Stomach smooth muscle (tissue), 2 donors: ENCODE measurements at regions not wholly inside any gene's neighbourhood (a gene's known extent, or its start where the extent isn't known, plus 50 kb on each side); places are given as distances from the start of the nearest gene placed in this dataset.

ENCODE experiments used
- H3K27ac ChIP-seq: one replicate; pipeline ENCODE4 v1.7.0; 2013; ENCODE audit warnings: mild to moderate bottlenecking, low read length, inconsistent platforms
- H3K27me3 ChIP-seq, 2 donors: one replicate each; pipeline ENCODE4 v1.7.0; 2013; ENCODE audit warnings: low read length in 2 of 2; ENCODE audit not compliant: insufficient read depth in 2 of 2, control insufficient read depth in 1 of 2
- H3K36me3 ChIP-seq, 2 donors: one replicate each; pipeline ENCODE4 v1.7.0; 2013; ENCODE audit warnings: low read length in 2 of 2; ENCODE audit not compliant: control insufficient read depth in 2 of 2, insufficient read depth in 2 of 2
- H3K4me1 ChIP-seq: one replicate; pipeline ENCODE4 v1.7.0; 2013; ENCODE audit warnings: low read length; ENCODE audit not compliant: control insufficient read depth, insufficient read depth
- H3K4me3 ChIP-seq, 2 donors: one replicate each; pipeline ENCODE4 v1.7.0; 2013; ENCODE audit warnings: low read length in 2 of 2
- H3K9ac ChIP-seq, 2 donors: one replicate each; pipeline ENCODE4 v1.7.0; 2013; ENCODE audit warnings: low read length in 2 of 2, mild to moderate bottlenecking in 1 of 2
- H3K9me3 ChIP-seq, 2 donors: one replicate each; pipeline ENCODE4 v1.7.0; 2013; ENCODE audit warnings: low read length in 2 of 2; ENCODE audit not compliant: control insufficient read depth in 2 of 2
- donor health status: healthy.
- donor health status: Pancreatic carcinoma.

DNA sequence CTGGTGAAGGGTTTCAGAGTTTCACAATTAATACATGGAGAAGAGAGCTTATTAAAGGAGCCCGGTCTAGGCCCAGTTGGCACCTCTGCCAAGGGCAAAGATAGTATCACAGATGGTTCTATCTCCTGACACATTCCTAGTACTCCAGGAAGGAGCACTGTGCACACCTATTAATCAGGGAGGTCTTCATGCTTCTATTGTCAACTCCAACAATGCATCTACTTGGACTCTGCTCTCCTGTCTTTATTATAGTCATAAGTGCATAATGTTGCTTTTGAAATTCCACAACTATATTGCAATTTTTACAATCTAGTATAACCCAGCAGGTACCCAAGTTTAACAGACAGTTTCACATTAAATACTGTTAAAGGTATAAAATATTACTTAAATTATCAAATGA, 174.5 kb upstream of the TSC22D1 start:
- H3K27me3 ChIP-seq, result no peaks in the 10 kb centered on the region
- no peaks in the 10 kb centered on the region for H3K36me3 ChIP-seq
- no peak overlapping the region for H3K9ac ChIP-seq
- no peak overlapping the region for H3K27ac ChIP-seq
- H3K4me1 ChIP-seq, result no peaks in the 10 kb centered on the region
- H3K4me3 ChIP-seq, result no peak overlapping the region
- H3K9me3 ChIP-seq, result no peaks in the 10 kb centered on the region

DNA sequence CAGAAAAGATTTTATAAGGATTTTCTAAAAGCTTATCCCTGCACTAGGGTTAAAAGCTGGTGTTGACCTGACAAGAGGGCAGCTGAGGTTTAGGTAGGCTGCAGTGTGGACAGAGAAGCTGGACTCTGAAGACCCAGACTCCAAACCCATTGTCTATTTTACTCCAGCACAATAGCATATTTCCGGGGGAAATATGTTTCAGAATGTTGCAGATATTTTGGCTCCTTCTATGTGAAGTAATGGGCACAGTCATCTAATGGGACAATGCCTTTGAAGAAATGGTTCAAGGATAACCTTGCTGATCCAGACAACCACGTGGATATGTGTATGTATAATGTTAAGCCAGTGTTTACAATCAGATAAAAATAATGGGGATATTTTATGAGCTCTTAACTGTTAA, 173.8 kb upstream of the TSC22D1 start:
- Histone ChIP-seq H3K4me1 (no peaks in the 10 kb centered on the region), H3K9me3 (no peaks in the 10 kb centered on the region), H3K9ac (no peak overlapping the region), H3K4me3 (no peak overlapping the region), H3K27ac (no peak overlapping the region), H3K27me3 (no peaks in the 10 kb centered on the region), H3K36me3 (no peaks in the 10 kb centered on the region)

DNA sequence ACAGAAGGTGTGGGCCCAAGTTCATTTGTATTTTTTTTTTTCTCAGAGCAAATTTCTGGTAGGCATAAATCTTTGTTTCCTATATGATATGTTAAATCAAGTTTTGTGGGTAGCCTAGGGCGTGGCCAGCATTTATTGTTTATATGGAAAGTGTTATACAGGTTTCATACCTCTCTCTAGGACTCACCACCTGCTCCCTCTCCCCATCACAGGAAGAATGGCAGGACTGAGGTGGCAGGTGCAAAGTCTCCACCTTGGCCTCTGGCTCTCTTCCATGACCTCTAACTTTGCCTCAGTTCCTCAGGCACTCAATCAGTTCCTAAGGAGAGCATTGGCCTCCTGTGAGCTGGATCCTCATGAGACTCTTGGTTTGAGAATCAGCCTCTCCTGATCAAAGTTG, 172.3 kb upstream of the TSC22D1 start:
- Histone ChIP-seq H3K4me1 (no peaks in the 10 kb centered on the region), H3K27ac (no peak overlapping the region), H3K9me3 (no peaks in the 10 kb centered on the region), H3K9ac (no peak overlapping the region), H3K36me3 (no peaks in the 10 kb centered on the region), H3K4me3 (no peak overlapping the region), H3K27me3 (no peaks in the 10 kb centered on the region)

DNA sequence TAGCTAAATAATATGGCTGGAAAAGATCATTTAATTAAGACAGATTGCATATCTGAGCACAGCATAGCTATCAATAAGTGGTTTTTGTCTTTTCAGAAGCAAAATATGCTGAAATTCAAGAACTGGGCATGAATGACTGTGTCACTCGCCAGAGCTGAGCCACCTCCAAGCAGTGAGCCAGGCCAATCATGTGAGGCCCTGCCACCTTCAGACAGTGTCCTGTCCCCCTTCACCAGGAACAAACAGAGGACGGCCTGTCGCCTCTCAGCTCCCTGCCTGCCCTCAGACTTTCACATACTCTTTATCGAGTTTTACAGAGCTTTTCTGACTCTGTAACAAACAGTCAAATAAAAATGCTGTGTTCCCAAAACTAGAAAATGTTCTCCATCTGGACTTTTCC, 171.0 kb upstream of the TSC22D1 start:
- no peaks in the 10 kb centered on the region for H3K36me3 ChIP-seq
- no peak overlapping the region for H3K27ac ChIP-seq
- H3K9ac ChIP-seq, result no peak overlapping the region
- no peak overlapping the region for H3K4me3 ChIP-seq
- no peaks in the 10 kb centered on the region for H3K4me1 ChIP-seq
- H3K9me3 ChIP-seq, result no peaks in the 10 kb centered on the region
- H3K27me3 ChIP-seq, result no peaks in the 10 kb centered on the region

DNA sequence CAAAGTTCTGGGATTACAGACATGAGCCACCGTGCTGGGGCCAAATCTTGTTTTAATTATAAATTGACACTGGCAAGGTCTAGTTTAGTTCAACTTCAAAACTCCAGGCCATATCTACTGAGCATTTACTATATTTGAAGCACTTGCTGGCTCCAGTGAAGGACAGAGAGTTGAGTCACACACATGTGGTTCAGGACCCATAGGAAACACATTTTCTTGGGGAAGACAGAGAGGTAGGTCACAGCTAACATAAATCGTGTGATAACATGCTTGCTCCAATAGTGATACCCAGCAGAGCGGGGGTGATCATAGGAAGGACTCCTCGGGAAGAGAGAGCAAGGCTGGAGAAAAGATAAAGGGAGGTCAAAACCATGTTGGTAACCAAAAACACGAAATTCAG, 170.6 kb upstream of the TSC22D1 start:
- Histone ChIP-seq H3K9ac (no peak overlapping the region), H3K4me3 (no peak overlapping the region), H3K27ac (no peak overlapping the region), H3K4me1 (no peaks in the 10 kb centered on the region), H3K27me3 (no peaks in the 10 kb centered on the region), H3K36me3 (no peaks in the 10 kb centered on the region), H3K9me3 (no peaks in the 10 kb centered on the region)

DNA sequence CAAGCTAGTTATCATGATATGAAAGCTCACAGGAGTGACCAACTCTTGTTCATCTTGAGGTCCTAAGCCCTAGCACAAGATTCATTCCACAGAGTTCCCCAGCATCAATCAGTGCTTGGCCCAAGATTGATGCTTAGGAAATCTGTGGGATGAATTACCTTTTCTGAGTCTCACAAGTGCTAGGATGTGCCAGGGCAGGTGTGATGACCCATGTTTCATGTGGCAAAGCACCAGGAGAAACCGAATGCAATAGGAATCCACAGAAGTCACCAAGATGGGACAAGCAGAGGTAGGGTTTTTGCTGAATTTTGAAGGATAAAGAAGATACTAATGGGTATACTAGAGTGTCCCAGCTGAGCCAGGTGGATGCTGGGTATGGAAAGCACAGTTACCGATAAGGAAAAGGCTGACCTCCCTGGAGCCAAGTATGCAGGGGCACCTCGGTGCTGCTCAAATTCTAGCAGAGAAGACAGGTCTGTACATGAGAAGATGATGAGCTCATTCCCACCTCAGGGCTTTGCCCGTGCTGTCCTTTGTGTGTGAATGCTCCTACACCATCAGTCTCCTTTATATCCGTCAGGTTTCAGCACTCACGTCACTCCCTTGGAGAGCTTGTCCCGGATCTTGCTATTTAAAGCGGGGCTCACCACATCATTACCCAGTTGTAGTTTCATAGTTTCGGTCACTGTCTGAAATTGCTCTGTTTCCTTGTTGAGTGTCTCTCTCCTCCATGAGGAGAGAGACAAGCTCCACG, 168.9 kb upstream of the TSC22D1 start:
- no peaks in the 10 kb centered on the region for H3K4me1 ChIP-seq
- no peak overlapping the region for H3K27ac ChIP-seq
- no peak overlapping the region for H3K4me3 ChIP-seq
- no peaks in the 10 kb centered on the region for H3K27me3 ChIP-seq
- H3K9me3 ChIP-seq, result no peaks in the 10 kb centered on the region
- H3K9ac ChIP-seq, result no peak overlapping the region
- no peaks in the 10 kb centered on the region for H3K36me3 ChIP-seq

DNA sequence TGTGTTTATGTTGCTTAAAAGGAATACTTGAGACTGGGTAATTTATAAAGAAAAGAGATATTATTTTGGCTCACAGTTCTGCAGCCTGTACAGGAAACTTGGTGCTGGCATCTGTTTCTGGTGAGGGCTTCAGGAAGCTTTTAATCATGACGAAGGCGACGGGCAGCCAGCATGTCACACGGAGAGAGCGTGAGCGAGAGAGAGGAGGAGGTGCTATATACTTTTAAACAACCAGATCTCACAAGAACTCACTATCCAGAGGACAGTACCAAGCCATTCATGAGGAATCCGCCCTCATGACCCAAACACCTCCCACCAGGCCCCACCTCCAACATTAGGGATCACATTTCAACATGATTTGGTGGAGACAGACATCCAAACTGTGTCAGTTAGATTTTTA, 163.4 kb upstream of the TSC22D1 start:
- Histone ChIP-seq H3K9ac (no peak overlapping the region), H3K4me3 (no peak overlapping the region), H3K4me1 (no peaks in the 10 kb centered on the region), H3K27ac (no peak overlapping the region), H3K9me3 (no peaks in the 10 kb centered on the region), H3K36me3 (no peaks in the 10 kb centered on the region), H3K27me3 (no peaks in the 10 kb centered on the region)

DNA sequence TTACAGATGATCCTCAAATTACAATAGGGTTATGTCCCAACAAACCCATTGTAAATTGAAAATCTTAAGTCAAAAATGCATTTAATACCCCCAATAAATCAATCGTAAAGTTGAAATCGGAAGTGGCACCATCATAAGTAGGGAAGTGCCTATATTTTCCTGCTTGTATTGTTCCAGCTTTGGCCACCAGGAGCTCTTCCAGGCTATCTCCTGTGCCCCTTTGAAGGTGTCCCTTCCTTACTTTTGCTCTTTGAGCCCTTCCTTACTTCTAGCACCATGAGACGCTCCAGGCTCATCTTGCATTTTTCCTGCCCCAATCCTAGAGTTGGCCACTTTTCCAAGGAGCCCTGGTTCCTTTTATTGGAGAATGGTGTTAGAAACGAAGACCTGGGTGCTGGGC, 163.0 kb upstream of the TSC22D1 start:
- Histone ChIP-seq H3K27me3 (no peaks in the 10 kb centered on the region), H3K36me3 (no peaks in the 10 kb centered on the region), H3K4me3 (no peak overlapping the region), H3K9ac (no peak overlapping the region), H3K9me3 (no peaks in the 10 kb centered on the region), H3K4me1 (peaks cover 3% of the 10 kb centered on the region), H3K27ac (no peak overlapping the region)

DNA sequence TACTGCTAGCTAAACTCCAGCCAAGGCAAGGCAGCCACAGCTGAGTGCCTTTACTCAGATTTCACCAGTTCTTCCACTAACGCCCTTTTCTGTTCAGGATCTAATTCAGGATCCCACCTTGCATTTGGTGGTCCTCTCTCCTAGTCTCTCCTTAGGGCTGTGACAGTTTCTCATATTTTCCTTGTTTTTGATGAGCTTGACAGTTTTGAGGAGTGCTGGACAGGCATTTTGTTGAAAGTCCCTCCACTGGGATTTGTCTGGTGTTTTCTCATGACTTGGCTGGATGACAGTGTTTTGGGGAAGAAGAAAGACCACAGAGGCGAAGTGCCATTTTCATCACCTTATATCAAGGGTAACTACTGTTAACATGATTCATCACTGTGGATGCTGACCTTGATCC, 162.3 kb upstream of the TSC22D1 start:
- no peaks in the 10 kb centered on the region for H3K27me3 ChIP-seq
- H3K27ac ChIP-seq, result no peak overlapping the region
- H3K4me3 ChIP-seq, result no peak overlapping the region
- H3K4me1 ChIP-seq, result peaks cover 3% of the 10 kb centered on the region
- H3K9me3 ChIP-seq, result no peaks in the 10 kb centered on the region
- no peaks in the 10 kb centered on the region for H3K36me3 ChIP-seq
- no peak overlapping the region for H3K9ac ChIP-seq

DNA sequence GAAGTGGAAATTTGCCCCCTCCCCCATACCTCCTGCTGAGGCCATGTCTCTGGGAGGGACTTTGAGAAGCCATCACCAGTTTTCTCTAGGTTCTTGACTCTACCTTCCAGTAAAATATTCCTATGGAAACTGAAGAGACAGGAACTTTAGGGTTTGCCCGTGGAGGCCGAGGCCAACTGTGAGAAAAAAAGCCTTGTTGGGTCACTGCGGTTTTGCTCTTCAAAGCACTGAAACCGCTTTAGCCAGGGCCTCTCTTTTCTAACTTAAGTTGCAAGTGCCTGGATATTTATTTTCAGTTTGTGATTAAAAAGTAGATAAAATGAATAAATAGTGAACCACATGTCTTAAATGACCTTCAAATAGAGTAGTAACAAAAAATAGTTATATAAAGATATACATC, 159.7 kb upstream of the TSC22D1 start:
- H3K27ac ChIP-seq, result no peak overlapping the region
- no peak overlapping the region for H3K9ac ChIP-seq
- H3K9me3 ChIP-seq, result no peaks in the 10 kb centered on the region
- peaks cover 3% of the 10 kb centered on the region for H3K4me1 ChIP-seq
- H3K36me3 ChIP-seq, result no peaks in the 10 kb centered on the region
- no peaks in the 10 kb centered on the region for H3K27me3 ChIP-seq
- H3K4me3 ChIP-seq, result no peak overlapping the region

DNA sequence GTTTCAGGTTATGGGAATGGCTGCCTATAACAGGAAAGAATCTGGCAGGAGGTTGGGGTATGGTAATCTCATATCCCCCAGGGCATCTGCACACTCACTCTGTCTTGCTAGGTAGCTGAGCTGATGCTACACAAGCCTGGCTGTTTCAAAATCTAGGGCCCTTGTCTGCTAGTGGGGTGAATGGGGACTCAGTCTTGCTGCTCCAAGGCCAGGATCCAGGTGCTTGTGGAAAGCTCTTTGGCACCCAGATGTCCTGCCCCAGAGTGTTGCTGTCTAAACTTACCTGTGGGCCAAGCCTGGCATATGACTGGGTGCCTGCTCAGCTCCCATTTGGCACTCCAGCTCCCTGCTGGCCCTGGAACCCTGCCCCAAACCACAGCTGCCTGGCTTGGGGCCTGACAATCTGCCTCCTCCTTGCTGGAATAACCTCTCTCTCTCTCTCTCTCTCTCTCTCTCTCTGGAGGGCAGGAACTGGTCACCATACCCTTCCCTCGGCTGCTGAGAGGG, 158.1 kb upstream of the TSC22D1 start:
- Histone ChIP-seq H3K27ac (no peak overlapping the region), H3K9me3 (no peaks in the 10 kb centered on the region), H3K9ac (no peak overlapping the region), H3K4me1 (peaks cover 3% of the 10 kb centered on the region), H3K4me3 (no peak overlapping the region), H3K27me3 (no peaks in the 10 kb centered on the region), H3K36me3 (no peaks in the 10 kb centered on the region)
